KBM-7 (cell line): ENCODE measurements at regions not wholly inside any gene's neighbourhood (a gene's known extent, or its start where the extent isn't known, plus 50 kb on each side); places are given as distances from the start of the nearest gene placed in this dataset.
"Not testable (repeated sequence)": the region's sequence is repeated elsewhere in the genome, so short reads cannot be mapped to it uniquely, and the experiment has no call there.

ENCODE experiments used
- DNase-seq: peaks from one replicate; pipeline ENCODE4 v3.0.0-alpha.2; 2015
- in situ Hi-C: fragments of 300-500 bp; cut with MboI; formaldehyde crosslinking; loops from 2 replicates; pipeline ENCODE4 v1.14.3; 2020; ENCODE audit warnings: low sequenced_read_pairs, low pct_unique_long_range_greater_than_20kb, mixed read lengths

- DNase-seq: no peak
- in situ Hi-C loops: no loop called here
Measured at GRCh38 chr7:113787106-113787505, 131.7 kb downstream of the PPP1R3A start.

DNA sequence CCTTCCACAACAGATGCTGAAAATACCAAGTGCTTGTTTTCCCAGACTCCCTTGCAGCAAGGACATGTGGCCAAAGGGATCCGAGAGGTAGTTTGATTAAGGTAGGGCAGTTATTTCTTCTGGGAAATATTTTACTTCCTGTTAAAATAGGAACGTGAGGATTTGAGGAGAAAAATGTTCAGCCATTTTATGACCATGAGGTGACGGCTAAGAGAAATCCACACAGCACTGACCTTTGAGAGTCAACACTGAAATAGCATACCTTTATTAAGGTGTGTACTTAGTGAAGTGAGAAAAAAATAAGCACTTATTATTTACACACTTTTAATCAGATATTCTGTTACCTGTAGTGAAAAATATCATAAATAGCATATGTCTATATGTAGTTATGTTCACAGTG is 133.9 kb downstream of the PPP1R3A start:
- in situ Hi-C loops: no loop called here
- no peak for DNase-seq

- in situ Hi-C loops: no loop called here
- DNase-seq: peak; percentile 65
Measured at GRCh38 chr7:113784316-113784715, 134.5 kb downstream of the PPP1R3A start.

DNA sequence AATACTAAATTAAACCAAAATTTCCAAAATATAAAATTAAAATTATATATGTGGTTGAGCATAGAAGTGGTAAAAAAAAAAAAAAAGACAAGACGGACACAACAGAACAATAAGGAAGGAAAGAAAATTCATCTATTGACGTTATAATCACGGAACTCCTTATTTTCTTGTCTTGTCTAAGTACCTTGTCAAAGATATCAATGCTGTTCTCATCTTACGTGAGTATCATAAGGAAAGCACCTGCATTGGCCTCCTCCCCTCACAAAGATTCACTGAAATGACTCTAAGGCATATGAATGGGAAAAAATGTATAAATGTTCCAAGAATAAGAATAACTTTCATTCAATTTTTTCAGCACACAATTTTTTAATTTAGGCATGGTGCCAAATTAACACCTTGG is 135.4 kb downstream of the PPP1R3A start:
- in situ Hi-C loops: no loop called here
- no peak for DNase-seq

GRCh38 chr7:113775804-113776203 is 143.0 kb downstream of the PPP1R3A start:
- DNase-seq: no peak
- in situ Hi-C loops: no loop called here

DNA sequence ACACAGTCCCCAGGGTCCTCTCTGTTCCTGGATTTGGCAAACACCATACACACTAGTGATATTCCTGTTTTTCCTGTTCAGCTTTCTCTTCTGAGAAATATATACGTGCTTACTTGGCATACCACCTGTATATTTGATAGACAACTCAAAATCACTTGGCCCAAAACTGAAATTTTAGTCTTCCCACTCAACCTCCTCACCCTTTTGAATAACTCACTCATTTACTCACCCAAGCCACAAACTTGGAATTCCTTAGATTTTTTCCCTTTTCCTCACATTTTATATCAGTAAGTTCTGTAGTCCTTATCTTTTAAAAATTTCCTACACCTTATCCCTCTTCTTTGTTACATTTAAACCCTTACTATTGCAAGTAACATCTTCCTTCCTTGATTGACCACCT is 143.4 kb downstream of the PPP1R3A start:
- in situ Hi-C loops: no loop called here

GRCh38 chr7:113774182-113774807 is 144.5 kb downstream of the PPP1R3A start:
- in situ Hi-C loops: no loop called here
- peak; percentile 63 for DNase-seq

More for the DNA sequence above, 143.4 kb downstream of the PPP1R3A start:
- DNase-seq: no peak

DNA sequence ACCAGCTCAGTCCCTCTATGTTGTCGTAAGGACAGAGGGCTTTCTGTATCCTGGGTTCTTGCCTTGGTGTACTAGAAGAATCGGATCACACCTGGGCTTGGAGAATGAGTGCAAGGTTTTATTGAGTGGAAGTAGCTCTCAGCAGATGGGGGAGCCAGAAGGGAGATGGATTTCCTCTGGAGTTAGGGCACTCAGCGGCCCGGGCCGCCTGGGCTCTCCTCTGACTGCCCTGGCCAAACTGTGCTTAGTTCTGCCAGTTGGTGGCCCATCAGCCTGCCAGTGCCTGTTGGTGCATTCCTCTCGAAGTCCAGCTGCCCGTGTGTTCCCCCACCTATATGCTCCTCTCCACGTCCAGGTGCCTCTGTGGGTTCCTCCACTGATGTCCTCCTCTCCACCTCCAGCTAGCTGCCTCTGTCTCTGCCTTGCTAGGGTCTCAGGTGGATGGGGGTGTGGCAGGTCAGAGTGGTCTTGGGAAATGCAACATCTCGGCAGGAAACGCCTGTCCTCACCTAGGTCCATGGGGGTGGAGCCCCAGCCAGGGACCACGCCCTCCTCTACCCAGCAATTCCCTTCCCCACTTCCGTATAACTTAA is 148.6 kb downstream of the PPP1R3A start:
- in situ Hi-C loops: no loop called here
- DNase-seq: no peak

- in situ Hi-C loops: no loop called here
Measured at GRCh38 chr7:113768387-113768786, 150.4 kb downstream of the PPP1R3A start.

DNA sequence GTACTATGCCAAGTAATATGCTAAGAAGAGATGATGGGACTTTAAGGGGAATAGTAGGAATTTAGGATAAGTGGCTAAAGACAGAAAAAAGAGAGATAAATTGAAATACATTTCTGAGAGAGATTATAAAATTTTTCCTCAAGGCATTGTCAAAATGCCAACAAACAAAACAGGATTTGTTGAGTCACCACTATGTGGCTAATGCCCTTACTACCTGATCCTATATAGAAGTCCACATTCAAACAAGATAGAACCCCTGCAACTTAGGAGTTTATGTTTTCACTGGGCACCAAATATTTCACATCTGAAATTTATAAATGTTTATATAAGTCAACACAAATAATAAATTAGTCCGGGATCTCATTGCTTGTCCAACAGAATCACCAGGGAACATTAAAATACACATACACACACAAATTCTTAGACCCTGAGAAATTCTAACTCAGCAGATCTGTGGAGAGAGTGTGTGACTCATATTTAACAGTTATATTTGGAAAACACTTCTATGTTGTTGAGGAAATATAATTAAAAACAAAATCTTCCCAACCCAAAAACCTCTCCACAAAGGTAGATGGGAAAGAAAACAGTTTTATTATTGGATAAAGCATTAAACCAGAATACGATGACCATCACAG is 154.3 kb downstream of the PPP1R3A start:
- DNase-seq: no peak
- in situ Hi-C loops: no loop called here

More at GRCh38 chr7:113768387-113768786, 150.4 kb downstream of the PPP1R3A start:
- DNase-seq: peak; percentile 29

DNA sequence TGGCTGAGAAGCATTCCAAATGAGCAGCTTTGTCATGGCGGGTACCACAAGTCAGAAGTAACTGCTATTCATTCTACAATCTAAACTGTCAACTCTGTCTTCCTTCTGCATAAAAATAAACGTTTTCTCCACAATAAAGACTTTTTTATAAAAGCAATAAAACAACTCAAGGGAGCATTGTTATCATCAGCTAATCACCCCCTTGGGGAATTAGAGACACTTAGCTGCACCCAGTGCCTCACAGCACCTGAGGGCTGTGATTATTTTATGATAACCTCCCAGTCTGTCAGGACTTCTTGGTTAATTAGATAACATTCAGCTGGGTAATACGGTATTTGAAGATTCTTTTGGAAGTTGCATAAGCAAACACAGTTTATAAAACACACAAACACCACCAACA is 155.6 kb downstream of the PPP1R3A start:
- in situ Hi-C loops: no loop called here
- DNase-seq: no peak

GRCh38 chr7:113756250-113756649 is 162.6 kb downstream of the PPP1R3A start:
- in situ Hi-C loops: no loop called here
- no peak for DNase-seq

GRCh38 chr7:113752689-113753088 is 166.1 kb downstream of the PPP1R3A start:
- in situ Hi-C loops: no loop called here
- DNase-seq: no peak

DNA sequence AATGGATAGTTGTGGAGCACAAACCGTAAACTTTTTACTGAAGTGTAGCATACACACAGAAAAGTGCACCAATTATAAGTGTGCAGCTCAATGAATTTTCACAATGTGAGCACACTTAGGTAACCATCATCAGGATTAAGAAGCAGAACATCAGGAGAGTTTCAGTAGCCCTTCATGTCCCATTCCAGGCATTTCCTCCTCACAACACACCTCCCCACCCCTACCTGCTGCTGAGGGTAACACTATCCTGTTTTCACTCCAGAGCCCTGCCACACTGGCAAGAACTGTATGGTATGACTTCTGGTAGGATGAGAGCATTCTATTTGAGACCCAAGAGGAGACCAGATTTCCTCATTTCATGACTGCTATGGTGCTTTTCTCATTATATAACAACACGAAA is 166.5 kb downstream of the PPP1R3A start:
- in situ Hi-C loops: no loop called here

DNA sequence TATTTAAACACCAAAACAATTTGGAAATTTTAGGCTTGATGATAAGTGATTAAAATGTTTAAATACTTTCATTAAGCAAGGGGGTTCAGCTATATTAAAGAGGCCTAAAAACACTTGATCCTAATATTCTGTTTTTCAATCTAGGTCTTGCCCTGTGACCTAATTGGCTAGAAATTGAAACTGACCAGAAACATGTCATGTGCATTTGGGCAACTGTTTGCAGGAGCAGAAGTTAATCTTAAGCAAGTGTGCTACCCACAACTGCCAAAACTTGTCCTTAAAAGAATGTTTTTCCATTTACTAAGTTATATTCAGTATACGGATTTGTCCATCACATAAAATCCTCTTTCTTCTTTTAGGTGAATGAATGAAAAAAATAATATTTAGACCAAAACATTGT is 167.3 kb downstream of the PPP1R3A start:
- in situ Hi-C loops: no loop called here
- DNase-seq: no peak

More for the DNA sequence above, 166.5 kb downstream of the PPP1R3A start:
- no peak for DNase-seq

DNA sequence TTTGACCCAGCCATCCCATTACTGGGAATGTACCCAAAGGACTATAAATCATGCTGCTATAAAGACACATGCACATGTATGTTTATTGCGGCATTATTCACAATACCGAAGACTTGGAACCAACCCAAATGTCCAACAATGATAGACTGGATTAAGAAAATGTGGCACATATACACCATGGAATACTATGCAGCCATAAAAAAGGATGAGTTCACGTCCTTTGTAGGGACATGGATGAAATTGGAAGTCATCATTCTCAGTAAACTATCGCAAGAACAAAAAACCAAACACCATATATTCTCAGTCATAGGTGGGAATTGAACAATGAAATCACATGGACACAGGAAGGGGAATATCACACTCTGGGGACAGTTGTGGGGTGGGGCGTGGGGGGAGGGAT is 170.4 kb downstream of the PPP1R3A start:
- DNase-seq, in situ Hi-C loops: not testable (repeated sequence)

- DNase-seq, in situ Hi-C loops: not testable (repeated sequence)
Measured at GRCh38 chr7:113742946-113743431, 175.8 kb downstream of the PPP1R3A start.

GRCh38 chr7:113742377-113742776 is 176.4 kb downstream of the PPP1R3A start:
- in situ Hi-C loops: no loop called here
- no peak for DNase-seq

DNA sequence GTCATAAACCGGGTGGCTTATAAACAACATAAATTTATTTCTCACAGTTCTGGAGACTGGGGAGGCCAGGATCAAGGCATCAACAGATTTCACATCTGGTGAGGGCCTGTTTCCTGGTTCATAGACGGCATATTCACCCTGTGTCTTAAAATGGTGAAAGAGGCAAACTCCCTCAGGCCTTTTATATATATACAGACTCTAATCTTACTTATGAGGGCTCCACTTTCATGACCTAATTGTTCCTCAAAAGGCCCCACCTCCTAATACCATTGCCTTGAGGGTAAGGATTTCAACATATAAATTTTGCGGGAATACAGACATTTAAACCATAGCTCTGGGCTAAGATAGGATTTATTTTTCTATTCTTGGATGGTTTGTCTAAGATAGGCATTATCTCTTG is 187.2 kb downstream of the PPP1R3A start:
- no peak for DNase-seq
- in situ Hi-C loops: no loop called here

DNA sequence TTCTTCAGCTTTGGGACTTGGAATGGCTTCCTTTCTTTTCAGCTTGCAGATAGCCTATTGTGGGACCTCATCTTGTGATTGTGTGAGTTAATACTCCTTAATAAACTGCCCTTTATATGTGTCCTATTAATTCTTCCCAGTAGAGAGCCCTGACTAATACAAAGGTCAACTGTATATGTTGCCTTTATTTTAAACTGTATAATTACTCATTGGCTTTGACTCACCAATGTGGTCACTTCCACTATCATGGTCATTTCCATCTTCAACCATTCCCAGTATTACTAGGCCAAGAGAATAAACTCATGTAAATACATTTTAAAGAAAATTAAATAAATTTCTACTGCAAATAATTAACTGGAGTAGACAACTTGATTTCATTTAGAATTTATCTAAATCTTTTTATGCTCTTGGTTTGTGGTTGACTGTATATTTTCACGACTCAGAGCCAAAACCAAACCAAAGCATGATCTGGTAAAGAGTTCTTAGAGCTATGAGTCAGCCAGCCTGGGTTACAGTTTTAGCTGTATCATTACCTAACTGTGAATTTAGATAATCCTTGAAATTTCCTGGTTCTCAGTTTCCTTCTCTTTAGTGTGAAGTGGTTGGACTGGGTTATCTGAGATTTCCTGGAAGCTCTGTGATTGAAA is 188.4 kb downstream of the PPP1R3A start:
- no peak for DNase-seq
- in situ Hi-C loops: no loop called here
